ENCODE measurements at regions not wholly inside any gene's neighbourhood (a gene's known extent, or its start where the extent isn't known, plus 50 kb on each side); places are given as distances from the start of the nearest gene placed in this dataset.

DNA sequence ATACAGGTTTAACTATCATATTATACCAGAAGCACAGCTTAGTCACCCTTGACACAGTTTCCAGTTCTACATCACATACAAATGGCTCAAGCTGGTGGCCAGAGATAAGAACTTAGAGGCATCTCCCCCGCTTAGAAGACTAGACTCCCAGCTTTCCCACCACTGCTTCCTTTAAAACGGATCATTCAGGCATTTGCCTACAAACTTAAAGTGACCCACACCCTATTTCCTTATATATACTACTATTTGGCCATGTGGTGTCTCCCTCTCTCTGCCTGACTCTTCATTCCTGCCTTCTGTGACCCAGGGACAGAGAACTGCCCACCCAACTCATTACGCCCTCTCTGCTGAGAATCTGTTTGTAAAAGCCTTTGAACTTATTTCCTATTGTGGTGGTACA, 781.2 kb upstream of the DIAPH2 start:
- Histone ChIP-seq H3K4me3 (no peak overlapping the region), H3K36me3 (no peaks in the 10 kb centered on the region), H3K9me3 (peaks cover 0 to 8% of the 10 kb centered on the region in 2 donors), H3K4me1 (no peaks in the 10 kb centered on the region), H3K27me3 (peaks cover 0 to 21% of the 10 kb centered on the region in 2 donors), H3K27ac (no peak overlapping the region)
- intact Hi-C loops (cut with DNase I; ENCODE audit: low total_unique reads), result no loop called here
- TF ChIP-seq POLR2AphosphoS5 (IDR thresholded peaks at IDR 0.05), result no peak
- TF ChIP-seq POLR2A (IDR thresholded peaks at IDR 0.05), result no peak
- TF ChIP-seq, protein P1, sequence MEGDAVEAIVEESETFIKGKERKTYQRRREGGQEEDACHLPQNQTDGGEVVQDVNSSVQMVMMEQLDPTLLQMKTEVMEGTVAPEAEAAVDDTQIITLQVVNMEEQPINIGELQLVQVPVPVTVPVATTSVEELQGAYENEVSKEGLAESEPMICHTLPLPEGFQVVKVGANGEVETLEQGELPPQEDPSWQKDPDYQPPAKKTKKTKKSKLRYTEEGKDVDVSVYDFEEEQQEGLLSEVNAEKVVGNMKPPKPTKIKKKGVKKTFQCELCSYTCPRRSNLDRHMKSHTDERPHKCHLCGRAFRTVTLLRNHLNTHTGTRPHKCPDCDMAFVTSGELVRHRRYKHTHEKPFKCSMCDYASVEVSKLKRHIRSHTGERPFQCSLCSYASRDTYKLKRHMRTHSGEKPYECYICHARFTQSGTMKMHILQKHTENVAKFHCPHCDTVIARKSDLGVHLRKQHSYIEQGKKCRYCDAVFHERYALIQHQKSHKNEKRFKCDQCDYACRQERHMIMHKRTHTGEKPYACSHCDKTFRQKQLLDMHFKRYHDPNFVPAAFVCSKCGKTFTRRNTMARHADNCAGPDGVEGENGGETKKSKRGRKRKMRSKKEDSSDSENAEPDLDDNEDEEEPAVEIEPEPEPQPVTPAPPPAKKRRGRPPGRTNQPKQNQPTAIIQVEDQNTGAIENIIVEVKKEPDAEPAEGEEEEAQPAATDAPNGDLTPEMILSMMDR (IDR thresholded peaks at IDR 0.05), result no peak
- DNase-seq (ENCODE audit: low spot score in 2 of 2), result no peak

DNA sequence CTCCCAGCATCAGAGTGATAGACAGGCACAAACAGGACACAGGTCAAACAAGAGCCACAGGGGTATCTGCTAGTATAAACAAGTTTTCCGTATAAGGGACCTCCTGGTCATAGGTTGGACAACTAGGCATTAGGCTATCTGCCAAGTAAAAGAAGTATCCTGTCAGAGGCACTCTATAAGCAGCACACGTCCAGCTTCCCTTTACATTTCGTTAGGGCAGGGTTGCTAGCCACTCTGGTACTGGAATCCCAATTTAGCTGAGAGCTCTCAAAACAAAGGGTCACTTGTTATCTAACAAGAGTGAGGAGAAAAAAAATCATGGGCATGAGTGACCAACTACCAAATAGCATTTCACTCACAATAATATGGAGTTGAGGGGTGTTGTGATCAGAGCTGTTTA, 780.7 kb upstream of the DIAPH2 start:
- TF ChIP-seq POLR2A (IDR thresholded peaks at IDR 0.05) (no peak), POLR2AphosphoS5 (IDR thresholded peaks at IDR 0.05) (no peak)
- TF ChIP-seq, protein P1 (IDR thresholded peaks at IDR 0.05), result no peak
- H3K27ac ChIP-seq, result no peak overlapping the region
- no peak for DNase-seq (ENCODE audit: low spot score in 2 of 2)

DNA sequence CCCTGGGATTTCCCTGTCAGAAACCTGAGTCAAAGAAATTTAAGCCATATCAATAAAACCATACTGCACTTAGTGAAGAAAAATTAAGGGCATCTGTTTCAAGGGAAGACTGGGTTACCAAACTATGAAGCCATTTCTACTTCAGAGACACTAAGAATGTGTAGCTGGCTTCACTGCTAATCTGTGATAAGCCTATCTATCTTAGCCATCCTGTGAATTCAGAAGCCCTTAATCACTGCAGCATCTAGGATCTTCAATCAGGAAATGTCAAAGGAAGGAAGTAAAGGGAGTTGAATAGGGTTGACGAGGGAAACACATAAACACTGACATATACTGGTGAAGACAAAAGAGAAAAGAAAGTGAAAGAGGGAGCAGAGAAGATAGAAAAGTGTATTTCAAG, 777.6 kb upstream of the DIAPH2 start:
- Histone ChIP-seq H3K4me1 (no peaks in the 10 kb centered on the region), H3K27ac (no peak overlapping the region), H3K4me3 (no peak overlapping the region), H3K27me3 (peaks cover 0 to 33% of the 10 kb centered on the region in 2 donors), H3K36me3 (no peaks in the 10 kb centered on the region), H3K9me3 (no peaks in the 10 kb centered on the region)
- no peak for TF ChIP-seq POLR2AphosphoS5 (IDR thresholded peaks at IDR 0.05)
- TF ChIP-seq, protein P1 (IDR thresholded peaks at IDR 0.05), result no peak
- no peak for TF ChIP-seq POLR2A (IDR thresholded peaks at IDR 0.05)
- intact Hi-C loops (cut with DNase I; ENCODE audit: low total_unique reads), result no loop called here
- DNase-seq (ENCODE audit: low spot score in 2 of 2), result no peak

More for the DNA sequence above, 780.7 kb upstream of the DIAPH2 start:
- Histone ChIP-seq H3K9me3 (peaks cover 0 to 5% of the 10 kb centered on the region in 2 donors), H3K27me3 (peaks cover 0 to 21% of the 10 kb centered on the region in 2 donors), H3K4me3 (no peak overlapping the region), H3K36me3 (no peaks in the 10 kb centered on the region), H3K4me1 (no peaks in the 10 kb centered on the region)
- intact Hi-C loops (cut with DNase I; ENCODE audit: low total_unique reads), result no loop called here

DNA sequence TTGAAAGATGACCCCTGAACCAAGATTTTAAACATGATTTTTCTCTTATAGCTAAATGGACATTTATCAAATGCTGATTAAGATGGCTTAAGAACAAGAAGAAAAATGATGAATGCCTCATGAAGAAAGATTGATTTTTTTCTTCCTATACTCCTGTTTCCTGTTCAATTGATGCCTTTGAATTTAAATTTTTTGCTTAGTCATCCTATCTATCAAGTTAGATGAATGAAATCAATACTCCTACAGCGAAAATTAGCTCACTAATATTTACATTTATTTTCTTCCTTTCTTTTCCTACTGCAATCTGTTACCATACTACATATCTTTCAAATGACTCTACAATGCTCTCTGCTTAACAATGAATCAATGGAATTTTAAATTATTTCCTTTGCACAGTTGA, 773.6 kb upstream of the DIAPH2 start:
- TF ChIP-seq POLR2AphosphoS5 (IDR thresholded peaks at IDR 0.05) (no peak), POLR2A (IDR thresholded peaks at IDR 0.05) (no peak)
- TF ChIP-seq, protein P1 (IDR thresholded peaks at IDR 0.05), result no peak
- intact Hi-C loops (cut with DNase I; ENCODE audit: low total_unique reads), result no loop called here
- Histone ChIP-seq H3K9me3 (no peaks in the 10 kb centered on the region), H3K27ac (no peak overlapping the region), H3K4me1 (no peaks in the 10 kb centered on the region), H3K27me3 (peaks cover 0 to 18% of the 10 kb centered on the region in 2 donors), H3K4me3 (no peak overlapping the region), H3K36me3 (no peaks in the 10 kb centered on the region)
- no peak for DNase-seq (ENCODE audit: low spot score in 2 of 2)

DNA sequence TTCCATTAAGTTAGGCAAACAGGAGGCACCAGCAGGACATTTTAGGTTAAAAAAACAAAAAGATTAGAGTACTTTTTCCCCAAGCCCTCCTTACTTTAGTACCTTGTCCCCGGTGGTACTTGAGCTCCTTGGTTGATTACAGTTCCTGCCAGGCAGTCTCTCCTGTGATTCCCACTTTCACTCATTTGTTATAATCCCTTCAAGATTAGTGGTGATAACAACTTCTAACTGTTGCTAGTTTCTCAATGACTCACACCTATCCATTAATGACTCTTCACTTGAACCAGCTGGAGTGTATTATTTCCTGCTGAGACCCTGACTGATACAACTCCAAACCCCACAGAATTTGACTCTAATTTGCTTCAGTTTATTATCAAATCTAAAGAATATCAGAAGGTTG, 765.0 kb upstream of the DIAPH2 start:
- TF ChIP-seq POLR2AphosphoS5 (IDR thresholded peaks at IDR 0.05) (no peak), POLR2A (IDR thresholded peaks at IDR 0.05) (no peak)
- TF ChIP-seq, protein P1 (IDR thresholded peaks at IDR 0.05), result no peak
- Histone ChIP-seq H3K9me3 (no peaks in the 10 kb centered on the region), H3K4me1 (no peaks in the 10 kb centered on the region), H3K36me3 (no peaks in the 10 kb centered on the region), H3K27me3 (peaks cover 0 to 16% of the 10 kb centered on the region in 2 donors), H3K27ac (no peak overlapping the region), H3K4me3 (no peak overlapping the region)
- intact Hi-C loops (cut with DNase I; ENCODE audit: low total_unique reads), result no loop called here
- DNase-seq (ENCODE audit: low spot score in 2 of 2), result no peak

All from breast epithelium (tissue), 4 donors.